Nephron (organoid): ENCODE measurements at regions not wholly inside any gene's neighbourhood (a gene's known extent, or its start where the extent isn't known, plus 50 kb on each side); places are given as distances from the start of the nearest gene placed in this dataset.

Experiments used
- H3K27ac Mint-ChIP-seq, 3 experiments: 2 replicates each; pipeline ENCODE4 v1.8.0; 2020; ENCODE audit warnings: mixed read lengths in 3 of 3, mild to moderate bottlenecking in 2 of 3, moderate library complexity in 1 of 3
- H3K27me3 Mint-ChIP-seq: 2 replicates; pipeline ENCODE4 v1.8.0; 2021; ENCODE audit warnings: low read depth, mild to moderate bottlenecking, moderate library complexity, mixed read lengths
- H3K36me3 Mint-ChIP-seq: 2 replicates; pipeline ENCODE4 v1.8.0; 2020; ENCODE audit warnings: low read depth, mixed read lengths
- H3K4me1 Mint-ChIP-seq: 2 replicates; pipeline ENCODE4 v1.8.0; 2020; ENCODE audit warnings: mixed read lengths
- H3K4me3 Mint-ChIP-seq, 3 experiments: 2 replicates each; pipeline ENCODE4 v1.8.0; 2020; ENCODE audit warnings: mild to moderate bottlenecking in 3 of 3, mixed read lengths in 3 of 3, moderate library complexity in 2 of 3
- H3K9me3 Mint-ChIP-seq: 2 replicates; pipeline ENCODE4 v1.8.0; 2020; ENCODE audit warnings: mixed read lengths
- CTCF ChIP-seq, 3 experiments: fragments of 200-600 bp; sonication (generic); IDR thresholded peaks; one replicate each; pipeline ENCODE4 v1.5.0; 2021; ENCODE audit warnings: antibody characterized with exemption in 3 of 3; ENCODE audit not compliant: unreplicated experiment in 3 of 3

GRCh38 chr11:37574361-37574760 lies 976.3 kb upstream of the RAG2 start:
- H3K36me3 Mint-ChIP-seq, result no peaks in the 10 kb centered on the region
- H3K9me3 Mint-ChIP-seq, result peaks cover 6% of the 10 kb centered on the region
- no peaks in the 10 kb centered on the region for H3K4me1 Mint-ChIP-seq
- no peak overlapping the region for H3K4me3 Mint-ChIP-seq
- H3K27me3 Mint-ChIP-seq, result no peaks in the 10 kb centered on the region
- no peak for TF ChIP-seq CTCF (IDR thresholded peaks at IDR 0.05; ENCODE audit: unreplicated experiment in 3 of 3)
- H3K27ac Mint-ChIP-seq, result no peak overlapping the region

- peaks cover 2% of the 10 kb centered on the region for H3K9me3 Mint-ChIP-seq
- H3K4me1 Mint-ChIP-seq, result no peaks in the 10 kb centered on the region
- H3K4me3 Mint-ChIP-seq, result no peak overlapping the region
- TF ChIP-seq CTCF (IDR thresholded peaks at IDR 0.05; ENCODE audit: unreplicated experiment in 3 of 3), result no peak
- H3K27ac Mint-ChIP-seq, result no peak overlapping the region
- no peaks in the 10 kb centered on the region for H3K36me3 Mint-ChIP-seq
- H3K27me3 Mint-ChIP-seq, result no peaks in the 10 kb centered on the region
Observed at GRCh38 chr11:37572491-37573171, 974.6 kb upstream of the RAG2 start.

GRCh38 chr11:37571246-37571645 lies 973.2 kb upstream of the RAG2 start:
- H3K4me1 Mint-ChIP-seq, result no peaks in the 10 kb centered on the region
- no peak for TF ChIP-seq CTCF (IDR thresholded peaks at IDR 0.05; ENCODE audit: unreplicated experiment in 3 of 3)
- peak overlapping the region in 1 of 3 experiments; percentile 37 for H3K27ac Mint-ChIP-seq
- peaks cover 2% of the 10 kb centered on the region for H3K9me3 Mint-ChIP-seq
- no peak overlapping the region for H3K4me3 Mint-ChIP-seq
- H3K27me3 Mint-ChIP-seq, result no peaks in the 10 kb centered on the region
- H3K36me3 Mint-ChIP-seq, result no peaks in the 10 kb centered on the region

- no peak overlapping the region for H3K4me3 Mint-ChIP-seq
- no peak for TF ChIP-seq CTCF (IDR thresholded peaks at IDR 0.05; ENCODE audit: unreplicated experiment in 3 of 3)
Observed at GRCh38 chr11:37560991-37561390, 963.0 kb upstream of the RAG2 start.

GRCh38 chr11:37560346-37560745 lies 962.3 kb upstream of the RAG2 start:
- Mint-ChIP-seq H3K27ac (peak overlapping the region in 1 of 3 experiments; percentile 65), H3K4me3 (no peak overlapping the region), H3K27me3 (no peaks in the 10 kb centered on the region), H3K36me3 (no peaks in the 10 kb centered on the region), H3K9me3 (no peaks in the 10 kb centered on the region), H3K4me1 (peaks cover 13% of the 10 kb centered on the region)
- no peak for TF ChIP-seq CTCF (IDR thresholded peaks at IDR 0.05; ENCODE audit: unreplicated experiment in 3 of 3)

More at GRCh38 chr11:37560991-37561390, 963.0 kb upstream of the RAG2 start:
- Mint-ChIP-seq H3K27ac (peak overlapping the region in 1 of 3 experiments; percentile 17), H3K27me3 (no peaks in the 10 kb centered on the region), H3K9me3 (no peaks in the 10 kb centered on the region), H3K36me3 (no peaks in the 10 kb centered on the region), H3K4me1 (peaks cover 13% of the 10 kb centered on the region)

GRCh38 chr11:37558619-37559210 lies 960.7 kb upstream of the RAG2 start:
- Mint-ChIP-seq H3K4me1 (peaks cover 13% of the 10 kb centered on the region), H3K27ac (peak overlapping the region in 2 of 3 experiments; percentile 44 to 77), H3K36me3 (no peaks in the 10 kb centered on the region), H3K9me3 (no peaks in the 10 kb centered on the region), H3K27me3 (no peaks in the 10 kb centered on the region), H3K4me3 (no peak overlapping the region)
- TF ChIP-seq CTCF (IDR thresholded peaks at IDR 0.05; ENCODE audit: unreplicated experiment in 3 of 3), result no peak
